Left kidney (tissue), 1 donor: ENCODE measurements at regions not wholly inside any gene's neighbourhood (a gene's known extent, or its start where the extent isn't known, plus 50 kb on each side); places are given as distances from the start of the nearest gene placed in this dataset.
"Not testable (repeated sequence)": the region's sequence is repeated elsewhere in the genome, so short reads cannot be mapped to it uniquely, and the experiment has no call there.

Source experiments
- DNase-seq: peaks from one replicate; pipeline ENCODE4 v3.0.0-alpha.2; 2013

- no peak for DNase-seq
Measured at GRCh38 chr3:6585360-6585759, 275.6 kb upstream of the GRM7 start.

GRCh38 chr3:6600237-6600636 is 260.7 kb upstream of the GRM7 start:
- no peak for DNase-seq

GRCh38 chr3:6601374-6601773 is 259.5 kb upstream of the GRM7 start:
- no peak for DNase-seq

- DNase-seq: no peak
Measured at GRCh38 chr3:6602329-6602728, 258.6 kb upstream of the GRM7 start.

- DNase-seq: no peak
Measured at GRCh38 chr3:6605227-6605626, 255.7 kb upstream of the GRM7 start.

- no peak for DNase-seq
Measured at GRCh38 chr3:6608843-6609242, 252.1 kb upstream of the GRM7 start.

- DNase-seq: no peak
Measured at GRCh38 chr3:6612034-6612616, 248.8 kb upstream of the GRM7 start.

- no peak for DNase-seq
Measured at GRCh38 chr3:6622260-6622659, 238.7 kb upstream of the GRM7 start.

- DNase-seq: no peak
Measured at GRCh38 chr3:6622712-6623111, 238.2 kb upstream of the GRM7 start.

GRCh38 chr3:6631376-6631775 is 229.5 kb upstream of the GRM7 start:
- DNase-seq: no peak

- no peak for DNase-seq
Measured at GRCh38 chr3:6640907-6641306, 220.0 kb upstream of the GRM7 start.

- no peak for DNase-seq
Measured at GRCh38 chr3:6644070-6644929, 216.6 kb upstream of the GRM7 start.

GRCh38 chr3:6654670-6655069 is 206.2 kb upstream of the GRM7 start:
- DNase-seq: no peak

- no peak for DNase-seq
Measured at GRCh38 chr3:6655275-6655674, 205.6 kb upstream of the GRM7 start.

- DNase-seq: no peak
Measured at GRCh38 chr3:6657591-6657990, 203.3 kb upstream of the GRM7 start.

GRCh38 chr3:6667354-6667753 is 193.6 kb upstream of the GRM7 start:
- no peak for DNase-seq

- DNase-seq: no peak
Measured at GRCh38 chr3:6671363-6671762, 189.6 kb upstream of the GRM7 start.

- DNase-seq: no peak
Measured at GRCh38 chr3:6679510-6679909, 181.4 kb upstream of the GRM7 start.

GRCh38 chr3:6680119-6680806 is 180.7 kb upstream of the GRM7 start:
- DNase-seq: no peak

GRCh38 chr3:6697285-6697684 is 163.6 kb upstream of the GRM7 start:
- no peak for DNase-seq

GRCh38 chr3:6697722-6698121 is 163.2 kb upstream of the GRM7 start:
- DNase-seq: no peak

- not testable (repeated sequence) for DNase-seq
Measured at GRCh38 chr3:6704817-6705216, 156.1 kb upstream of the GRM7 start.

GRCh38 chr3:6706777-6707176 is 154.1 kb upstream of the GRM7 start:
- DNase-seq: no peak
